ENCODE measurements at regions not wholly inside any gene's neighbourhood (a gene's known extent, or its start where the extent isn't known, plus 50 kb on each side); places are given as distances from the start of the nearest gene placed in this dataset.
"Not testable (repeated sequence)": the region's sequence is repeated elsewhere in the genome, so short reads cannot be mapped to it uniquely, and the experiment has no call there.

- DNase-seq: peak; percentile 28
Measured at GRCh38 chr5:66354422-66354821, 210.3 kb downstream of the SREK1 start.

DNA sequence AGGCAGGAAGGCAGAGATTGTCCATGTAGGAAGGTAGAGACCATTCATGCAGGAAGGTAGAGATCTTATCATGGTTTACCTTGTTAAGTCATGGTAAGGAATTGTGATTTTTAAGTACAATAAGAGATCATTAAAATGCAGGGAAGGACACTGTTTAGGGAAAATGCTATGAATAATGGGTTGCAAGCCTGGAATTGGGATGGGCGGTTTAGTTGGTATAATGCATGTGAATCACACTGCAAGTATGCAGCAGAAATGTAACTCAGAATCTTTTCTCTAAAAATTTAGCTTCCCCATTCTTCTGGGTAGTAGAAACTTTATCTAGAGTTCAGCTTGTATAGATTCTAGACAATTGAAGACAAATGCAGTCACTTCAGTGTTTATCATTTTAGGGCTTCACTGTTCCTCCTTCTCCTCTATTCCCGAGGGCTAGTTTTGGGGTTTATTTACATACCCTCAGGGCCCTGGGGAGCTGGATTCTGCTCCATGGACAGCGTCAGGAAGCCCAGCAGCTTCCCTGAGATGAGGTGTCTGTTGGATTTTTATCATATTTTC is 212.0 kb downstream of the SREK1 start:
- DNase-seq: no peak

GRCh38 chr5:66358741-66359140 is 214.6 kb downstream of the SREK1 start:
- no peak for DNase-seq

GRCh38 chr5:66361070-66361469 is 217.0 kb downstream of the SREK1 start:
- DNase-seq: no peak

GRCh38 chr5:66362046-66362445 is 217.9 kb downstream of the SREK1 start:
- DNase-seq: no peak

- no peak for DNase-seq
Measured at GRCh38 chr5:66362687-66363086, 218.6 kb downstream of the SREK1 start.

- no peak for DNase-seq
Measured at GRCh38 chr5:66363097-66363496, 219.0 kb downstream of the SREK1 start.

GRCh38 chr5:66364186-66364585 is 220.1 kb downstream of the SREK1 start:
- no peak for DNase-seq

DNA sequence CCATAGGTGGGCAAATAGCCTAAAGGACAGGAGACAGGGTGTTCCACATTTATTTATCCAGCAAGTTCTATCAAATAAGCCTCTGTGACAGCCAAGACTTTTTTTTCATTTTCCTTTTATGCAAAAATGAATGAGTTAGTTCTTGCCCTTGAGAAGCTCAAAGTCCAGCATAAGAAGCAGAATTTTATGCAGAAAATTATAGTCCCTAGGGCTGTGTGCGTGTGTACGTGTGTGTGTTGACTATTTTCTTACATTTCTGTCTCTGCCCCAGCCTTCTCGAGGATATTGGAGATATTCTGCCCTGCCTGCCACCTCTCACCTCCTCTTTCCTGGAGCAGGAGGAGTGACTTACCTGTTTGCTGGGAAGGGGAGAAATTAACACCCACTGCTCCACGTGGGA is 221.9 kb downstream of the SREK1 start:
- DNase-seq: no peak

- no peak for DNase-seq
Measured at GRCh38 chr5:66367814-66368541, 223.9 kb downstream of the SREK1 start.

DNA sequence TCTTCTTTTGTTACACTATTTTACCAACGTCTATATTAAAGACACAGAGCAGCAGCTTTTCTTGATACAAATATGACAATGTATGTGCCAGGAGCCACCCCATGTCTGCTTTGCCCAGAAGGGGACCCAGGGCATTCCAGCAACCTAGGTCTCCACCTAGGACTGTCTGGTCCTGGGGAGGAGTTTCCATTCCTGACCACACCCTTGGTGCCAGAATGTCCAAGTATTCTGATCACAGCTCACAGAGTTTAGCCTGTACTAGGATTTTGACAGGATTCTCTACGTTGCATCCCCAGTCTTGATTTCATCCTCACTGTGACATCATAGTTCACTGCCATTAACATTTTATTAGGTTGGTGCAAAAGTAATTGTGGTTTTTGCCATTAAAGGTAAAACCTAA is 224.7 kb downstream of the SREK1 start:
- DNase-seq: no peak

DNA sequence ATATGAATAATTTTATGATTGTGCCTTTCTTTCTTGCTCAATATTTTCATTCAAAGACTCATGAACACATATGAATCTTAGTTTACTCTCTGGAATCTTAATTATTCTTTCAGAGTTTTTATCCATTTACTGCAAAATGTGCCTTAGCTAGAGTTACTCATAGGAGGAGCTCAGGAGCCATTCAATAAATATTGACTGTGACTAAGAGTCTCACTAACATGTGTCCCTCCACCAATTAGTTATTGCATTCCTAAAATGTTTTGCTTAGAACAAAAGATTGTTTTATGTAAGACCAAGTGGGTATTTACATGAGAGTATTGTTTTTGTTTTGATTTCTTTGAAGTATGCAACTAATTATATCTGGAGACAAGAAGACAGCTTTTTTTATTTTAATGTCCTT is 218.4 kb upstream of the MAST4 start:
- DNase-seq: no peak

DNA sequence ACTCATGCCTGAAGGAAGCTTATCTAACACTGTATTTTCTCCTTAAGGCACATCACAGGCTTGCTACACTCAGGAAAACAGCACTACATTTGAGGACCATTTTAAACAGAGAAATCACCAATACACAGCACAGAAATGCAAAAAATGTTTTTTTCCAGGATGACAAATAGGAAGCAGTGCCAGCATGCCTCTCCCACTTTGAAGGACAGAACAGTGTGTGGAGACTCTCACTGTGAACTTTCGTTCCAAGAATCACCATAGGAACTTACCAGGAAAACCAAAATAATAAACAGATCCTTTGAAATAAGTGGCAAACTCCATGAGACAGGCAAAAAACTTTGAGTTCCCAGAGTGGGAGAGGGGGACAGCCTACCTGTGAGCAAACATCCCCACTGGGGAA is 217.8 kb upstream of the MAST4 start:
- no peak for DNase-seq

GRCh38 chr5:66382152-66382551 is 214.0 kb upstream of the MAST4 start:
- no peak for DNase-seq

- not testable (repeated sequence) for DNase-seq
Measured at GRCh38 chr5:66405145-66405544, 191.0 kb upstream of the MAST4 start.

- no peak for DNase-seq
Measured at GRCh38 chr5:66406761-66407336, 189.3 kb upstream of the MAST4 start.

GRCh38 chr5:66407765-66408164 is 188.4 kb upstream of the MAST4 start:
- no peak for DNase-seq

- no peak for DNase-seq
Measured at GRCh38 chr5:66408576-66408975, 187.6 kb upstream of the MAST4 start.

GRCh38 chr5:66410122-66410521 is 186.1 kb upstream of the MAST4 start:
- DNase-seq: no peak

- no peak for DNase-seq
Measured at GRCh38 chr5:66411701-66412100, 184.5 kb upstream of the MAST4 start.

- DNase-seq: no peak
Measured at GRCh38 chr5:66413931-66414330, 182.3 kb upstream of the MAST4 start.

DNA sequence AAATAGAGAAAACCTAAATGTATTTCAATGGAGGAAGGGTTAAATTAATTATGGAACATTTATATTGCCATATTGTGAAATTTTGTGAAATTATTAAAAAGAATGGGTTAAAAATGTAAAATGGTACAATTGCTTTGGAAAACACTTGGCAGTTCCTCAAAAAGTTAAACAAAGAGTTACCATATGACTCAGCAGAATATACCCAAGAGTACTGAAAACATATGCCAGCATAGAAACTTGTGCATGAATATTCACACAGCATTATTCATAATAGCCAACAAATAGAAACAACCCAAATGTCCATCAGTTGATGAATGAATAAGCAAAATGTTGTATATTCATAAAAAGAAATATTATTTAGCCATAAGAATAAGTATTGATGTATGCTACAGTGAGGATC is 181.0 kb upstream of the MAST4 start:
- peak; percentile 24 for DNase-seq

- no peak for DNase-seq
Measured at GRCh38 chr5:66416698-66417097, 179.5 kb upstream of the MAST4 start.

DNA sequence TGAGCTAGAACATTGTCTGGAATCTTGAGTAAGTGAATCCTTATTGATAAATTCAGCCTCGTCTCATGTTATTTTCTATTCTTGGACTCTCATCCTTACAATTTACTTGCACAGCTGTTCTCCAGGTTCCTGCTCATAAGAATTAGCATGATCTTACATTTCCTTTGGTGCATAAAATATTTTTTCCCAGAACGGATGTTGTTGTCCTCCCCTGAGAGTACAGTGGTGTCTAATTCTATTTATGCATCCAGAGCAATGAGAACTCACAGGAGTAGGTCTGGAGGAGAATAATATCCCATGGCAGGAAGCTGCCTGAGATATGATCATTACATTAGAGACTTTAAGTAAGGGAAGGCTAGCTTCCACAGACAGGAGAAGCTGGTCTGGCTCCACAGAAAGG is 178.4 kb upstream of the MAST4 start:
- no peak for DNase-seq

GRCh38 chr5:66423484-66423883 is 172.7 kb upstream of the MAST4 start:
- DNase-seq: no peak
